ENCODE measurements at regions not wholly inside any gene's neighbourhood (a gene's known extent, or its start where the extent isn't known, plus 50 kb on each side); places are given as distances from the start of the nearest gene placed in this dataset.

DNA sequence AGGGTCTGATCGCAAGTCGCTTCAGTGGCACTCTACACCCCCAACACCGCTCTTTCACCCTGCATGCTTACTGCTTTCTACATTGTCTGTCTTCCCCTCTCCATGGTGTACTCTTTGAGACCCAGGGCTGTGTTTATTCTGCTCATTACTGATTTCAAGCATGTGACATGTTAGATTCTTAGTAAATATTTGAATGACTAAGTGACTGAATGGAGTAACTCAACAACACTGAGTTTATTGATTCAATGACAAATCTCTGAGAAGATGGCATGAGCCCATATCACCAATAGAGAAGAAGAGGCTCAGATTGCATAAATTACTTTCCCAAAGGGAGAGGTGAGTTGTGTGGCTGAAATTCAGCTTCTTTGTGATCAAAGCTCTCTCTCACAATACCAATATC lies 89.7 kb upstream of the OSMR start:
- no peak for DNase-seq (ENCODE audit: low read depth)
- no peak overlapping the region for H3K4me3 ChIP-seq (ENCODE audit: low read depth, low read length)
- TF ChIP-seq POLR2A (IDR thresholded peaks at IDR 0.05; ENCODE audit: extremely low read depth, insufficient read length), result no peak
- TF ChIP-seq, protein P1, sequence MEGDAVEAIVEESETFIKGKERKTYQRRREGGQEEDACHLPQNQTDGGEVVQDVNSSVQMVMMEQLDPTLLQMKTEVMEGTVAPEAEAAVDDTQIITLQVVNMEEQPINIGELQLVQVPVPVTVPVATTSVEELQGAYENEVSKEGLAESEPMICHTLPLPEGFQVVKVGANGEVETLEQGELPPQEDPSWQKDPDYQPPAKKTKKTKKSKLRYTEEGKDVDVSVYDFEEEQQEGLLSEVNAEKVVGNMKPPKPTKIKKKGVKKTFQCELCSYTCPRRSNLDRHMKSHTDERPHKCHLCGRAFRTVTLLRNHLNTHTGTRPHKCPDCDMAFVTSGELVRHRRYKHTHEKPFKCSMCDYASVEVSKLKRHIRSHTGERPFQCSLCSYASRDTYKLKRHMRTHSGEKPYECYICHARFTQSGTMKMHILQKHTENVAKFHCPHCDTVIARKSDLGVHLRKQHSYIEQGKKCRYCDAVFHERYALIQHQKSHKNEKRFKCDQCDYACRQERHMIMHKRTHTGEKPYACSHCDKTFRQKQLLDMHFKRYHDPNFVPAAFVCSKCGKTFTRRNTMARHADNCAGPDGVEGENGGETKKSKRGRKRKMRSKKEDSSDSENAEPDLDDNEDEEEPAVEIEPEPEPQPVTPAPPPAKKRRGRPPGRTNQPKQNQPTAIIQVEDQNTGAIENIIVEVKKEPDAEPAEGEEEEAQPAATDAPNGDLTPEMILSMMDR (IDR thresholded peaks at IDR 0.05; ENCODE audit: low read depth, low read length), result no peak

GRCh38 chr5:38757451-38758245 lies 88.2 kb upstream of the OSMR start:
- TF ChIP-seq, protein P2, sequence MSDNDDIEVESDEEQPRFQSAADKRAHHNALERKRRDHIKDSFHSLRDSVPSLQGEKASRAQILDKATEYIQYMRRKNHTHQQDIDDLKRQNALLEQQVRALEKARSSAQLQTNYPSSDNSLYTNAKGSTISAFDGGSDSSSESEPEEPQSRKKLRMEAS (IDR thresholded peaks at IDR 0.05; ENCODE audit: low read depth, low read length), result no peak
- TF ChIP-seq, protein P1 (IDR thresholded peaks at IDR 0.05; ENCODE audit: low read depth, low read length), result no peak
- TF ChIP-seq POLR2A (IDR thresholded peaks at IDR 0.05; ENCODE audit: extremely low read depth, insufficient read length) (no peak), MYC (IDR thresholded peaks at IDR 0.05; ENCODE audit: low read depth, low read length) (no peak)

GRCh38 chr5:38758774-38759600 lies 86.8 kb upstream of the OSMR start:
- H3K4me3 ChIP-seq (ENCODE audit: low read depth, low read length), result no peak overlapping the region
- DNase-seq (ENCODE audit: low read depth), result no peak
- TF ChIP-seq, protein P1 (IDR thresholded peaks at IDR 0.05; ENCODE audit: low read depth, low read length), result no peak
- no peak for TF ChIP-seq MYC (IDR thresholded peaks at IDR 0.05; ENCODE audit: low read depth, low read length)
- no peak for TF ChIP-seq POLR2A (IDR thresholded peaks at IDR 0.05; ENCODE audit: extremely low read depth, insufficient read length)
- TF ChIP-seq, protein P2 (IDR thresholded peaks at IDR 0.05; ENCODE audit: low read depth, low read length), result no peak

More at GRCh38 chr5:38757451-38758245, 88.2 kb upstream of the OSMR start:
- no peak overlapping the region for H3K4me3 ChIP-seq (ENCODE audit: low read depth, low read length)
- DNase-seq (ENCODE audit: low read depth), result no peak

DNA sequence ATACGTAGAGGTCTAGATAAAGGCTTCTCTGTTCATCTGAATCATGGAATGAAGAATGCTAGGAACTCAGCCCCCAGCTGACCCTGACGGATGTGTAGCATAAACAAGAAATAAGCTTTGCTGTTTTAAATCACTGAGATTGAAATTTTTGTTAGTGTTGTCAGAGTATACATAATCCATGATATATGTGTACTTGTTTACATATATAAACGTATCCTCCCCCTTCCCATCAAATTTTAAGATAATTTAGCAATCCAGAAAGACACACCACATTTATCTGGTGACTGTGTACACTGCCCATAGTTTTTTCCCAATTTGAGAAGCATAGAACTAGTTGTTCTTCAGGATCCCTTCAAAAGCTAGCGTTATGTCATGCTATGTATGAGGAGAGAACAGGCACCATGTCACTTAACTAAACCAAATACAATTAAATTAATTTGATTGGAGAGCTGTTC lies 80.8 kb upstream of the OSMR start:
- H3K4me3 ChIP-seq (ENCODE audit: low read depth, low read length), result no peak overlapping the region
- DNase-seq (ENCODE audit: low read depth), result no peak
- TF ChIP-seq MYC (IDR thresholded peaks at IDR 0.05; ENCODE audit: low read depth, low read length) (no peak), POLR2A (IDR thresholded peaks at IDR 0.05; ENCODE audit: extremely low read depth, insufficient read length) (no peak)
- TF ChIP-seq, protein P1 (IDR thresholded peaks at IDR 0.05; ENCODE audit: low read depth, low read length), result no peak
- TF ChIP-seq, protein P2 (IDR thresholded peaks at IDR 0.05; ENCODE audit: low read depth, low read length), result no peak

GRCh38 chr5:38765399-38765861 lies 80.4 kb upstream of the OSMR start:
- TF ChIP-seq MYC (IDR thresholded peaks at IDR 0.05; ENCODE audit: low read depth, low read length) (no peak), POLR2A (IDR thresholded peaks at IDR 0.05; ENCODE audit: extremely low read depth, insufficient read length) (no peak)
- TF ChIP-seq, protein P1 (IDR thresholded peaks at IDR 0.05; ENCODE audit: low read depth, low read length), result no peak
- no peak for DNase-seq (ENCODE audit: low read depth)
- no peak overlapping the region for H3K4me3 ChIP-seq (ENCODE audit: low read depth, low read length)

Measured in NB4 (cell line).